ENCODE measurements at regions not wholly inside any gene's neighbourhood (a gene's known extent, or its start where the extent isn't known, plus 50 kb on each side); places are given as distances from the start of the nearest gene placed in this dataset.
"Not testable (repeated sequence)": the region's sequence is repeated elsewhere in the genome, so short reads cannot be mapped to it uniquely, and the experiment has no call there.

DNA sequence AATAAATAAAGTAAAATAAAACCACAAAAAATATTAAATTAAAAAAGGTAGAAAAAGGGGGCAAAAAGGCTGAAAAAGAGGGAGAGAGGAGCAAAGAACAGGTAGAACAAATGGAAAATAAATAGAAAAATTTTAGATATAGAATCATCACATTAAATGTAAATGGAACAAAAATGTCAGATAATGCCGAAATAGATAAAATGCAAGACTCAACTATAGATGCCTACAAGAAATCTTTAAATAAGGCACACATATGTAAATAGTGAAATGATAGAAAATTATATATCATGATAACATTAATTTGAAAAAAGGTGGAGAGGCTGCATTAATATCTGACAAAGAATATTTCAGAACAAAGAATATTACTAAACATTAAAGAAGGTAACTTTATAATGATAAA lies 477.1 kb upstream of the SPRY2 start (continued):
- TF ChIP-seq EZH2phosphoT487 (IDR thresholded peaks at IDR 0.05; ENCODE audit: unreplicated experiment) = no peak
- no peak for TF ChIP-seq STAT1 (IDR thresholded peaks at IDR 0.05; ENCODE audit: unreplicated experiment)

DNA sequence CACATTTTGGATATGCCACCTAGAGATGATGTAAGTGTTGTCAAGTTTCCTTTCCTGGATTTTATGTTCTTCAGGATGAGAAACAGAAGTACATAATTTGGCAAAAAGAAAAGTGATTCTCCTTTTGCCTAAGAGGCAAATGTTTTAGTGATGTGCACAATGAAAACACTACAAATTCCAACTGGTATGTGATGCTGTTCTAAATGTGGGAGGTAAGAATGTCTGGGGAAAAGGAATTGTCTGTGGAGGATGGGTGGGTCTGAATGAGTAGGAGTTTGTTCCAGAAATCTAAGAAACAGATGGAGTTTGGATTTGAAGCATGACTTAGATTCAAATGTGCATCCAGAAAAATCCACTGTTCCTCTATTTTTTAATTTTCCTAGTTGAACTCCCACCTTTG lies 473.6 kb upstream of the SPRY2 start:
- Histone ChIP-seq H3K9me2 (ENCODE audit: insufficient read depth) (no peaks in the 10 kb centered on the region), H2AFZ (no peak overlapping the region), H3F3A (replicated peaks; ENCODE audit: low read depth) (no peaks in the 10 kb centered on the region), H3K27me3 (ENCODE audit: insufficient read depth) (no peaks in the 10 kb centered on the region), H3K4me1 (ENCODE audit: insufficient read depth) (no peaks in the 10 kb centered on the region), H3K36me3 (ENCODE audit: insufficient read depth) (0 out of 2 replicates have a peak, but pooled peaks cover 3% of the 10 kb centered on the region), H3K79me2 (replicated peaks; ENCODE audit: insufficient read depth) (no peaks in the 10 kb centered on the region), H3K4me2 (no peak overlapping the region), H4K20me1 (replicated peaks; ENCODE audit: insufficient read depth) (no peaks in the 10 kb centered on the region), H3K4me3 (no peak overlapping the region), H3K27ac (ENCODE audit: low read depth) (no peak overlapping the region)
- H3K27ac Mint-ChIP-seq = no peak overlapping the region
- no peak overlapping the region for H3K4me3 Mint-ChIP-seq
- peaks cover 10% of the 10 kb centered on the region; the same call in 1 of the 3 replicates for H3K36me3 Mint-ChIP-seq (ENCODE audit: low read depth)
- no peak for ATAC-seq
- peaks cover 2% of the 10 kb centered on the region for H3K27me3 Mint-ChIP-seq (ENCODE audit: insufficient read depth, low read depth, poor library complexity)
- no peak for DNase-seq (ENCODE audit: low spot score)
- H3K4me1 Mint-ChIP-seq = no peaks in the 10 kb centered on the region
- TF ChIP-seq CREB1 (CRISPR knock-in tag; IDR thresholded peaks at IDR 0.05; ENCODE audit: low read depth) = no peak
- TF ChIP-seq JUNB (IDR thresholded peaks at IDR 0.05; ENCODE audit: unreplicated experiment) = no peak
- no peak for TF ChIP-seq STAT1 (IDR thresholded peaks at IDR 0.05; ENCODE audit: unreplicated experiment)
- no peak for TF ChIP-seq REST (IDR thresholded peaks at IDR 0.05; ENCODE audit: unreplicated experiment)
- TF ChIP-seq EZH2 (IDR thresholded peaks at IDR 0.05; ENCODE audit: low read depth, unreplicated experiment) = no peak
- no peak for TF ChIP-seq NANOG (IDR thresholded peaks at IDR 0.05; ENCODE audit: borderline replicate concordance)
- no peak for TF ChIP-seq ZNF114 (CRISPR knock-in tag; IDR thresholded peaks at IDR 0.05)
- TF ChIP-seq POLR2AphosphoS5 (IDR thresholded peaks at IDR 0.05; ENCODE audit: low read depth) = no peak
- TF ChIP-seq CTCF (conservative IDR thresholded peaks at IDR 0.05; ENCODE audit: low read depth in 2 of 2) = no peak
- TF ChIP-seq ZNF331 (CRISPR knock-in tag; IDR thresholded peaks at IDR 0.05; ENCODE audit: low read depth) = no peak
- peaks cover 10% of the 10 kb centered on the region; the same call in 2 of the 3 replicates for H3K9me3 Mint-ChIP-seq

DNA sequence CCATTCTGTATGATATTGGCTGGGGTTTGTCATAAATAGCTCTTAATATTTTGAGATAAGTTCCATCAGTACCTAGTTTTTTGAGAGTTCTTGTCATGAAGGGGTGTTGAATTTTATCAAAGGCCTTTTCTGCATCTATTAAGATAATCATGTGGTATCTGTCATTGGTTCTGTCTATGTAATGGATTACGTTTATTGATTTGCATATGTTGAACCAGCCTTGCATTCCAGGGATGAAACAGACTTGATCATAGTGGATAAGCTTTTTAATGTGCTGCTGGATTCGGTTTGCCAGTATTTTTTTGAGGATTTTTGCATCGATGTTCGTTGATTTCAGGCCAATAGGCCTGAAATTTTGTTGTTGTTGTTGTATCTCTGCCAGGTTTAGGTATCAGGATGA lies 469.4 kb upstream of the SPRY2 start:
- not testable (repeated sequence) for H3K79me2 ChIP-seq (replicated peaks; ENCODE audit: insufficient read depth); H3K36me3 ChIP-seq (ENCODE audit: insufficient read depth); H3K4me1 Mint-ChIP-seq; H3K27me3 ChIP-seq (ENCODE audit: insufficient read depth); H3F3A ChIP-seq (replicated peaks; ENCODE audit: low read depth); H3K36me3 Mint-ChIP-seq (ENCODE audit: low read depth); H3K9me3 Mint-ChIP-seq; DNase-seq (ENCODE audit: low spot score); H3K9me2 ChIP-seq (ENCODE audit: insufficient read depth); H3K27me3 Mint-ChIP-seq (ENCODE audit: insufficient read depth, low read depth, poor library complexity); H3K27ac Mint-ChIP-seq; H2AFZ ChIP-seq; H3K4me3 ChIP-seq; ATAC-seq; H3K4me3 Mint-ChIP-seq; H3K4me1 ChIP-seq (ENCODE audit: insufficient read depth); H3K4me2 ChIP-seq; H4K20me1 ChIP-seq (replicated peaks; ENCODE audit: insufficient read depth); H3K27ac ChIP-seq (ENCODE audit: low read depth)
